ENCODE measurements at regions not wholly inside any gene's neighbourhood (a gene's known extent, or its start where the extent isn't known, plus 50 kb on each side); places are given as distances from the start of the nearest gene placed in this dataset.

DNA sequence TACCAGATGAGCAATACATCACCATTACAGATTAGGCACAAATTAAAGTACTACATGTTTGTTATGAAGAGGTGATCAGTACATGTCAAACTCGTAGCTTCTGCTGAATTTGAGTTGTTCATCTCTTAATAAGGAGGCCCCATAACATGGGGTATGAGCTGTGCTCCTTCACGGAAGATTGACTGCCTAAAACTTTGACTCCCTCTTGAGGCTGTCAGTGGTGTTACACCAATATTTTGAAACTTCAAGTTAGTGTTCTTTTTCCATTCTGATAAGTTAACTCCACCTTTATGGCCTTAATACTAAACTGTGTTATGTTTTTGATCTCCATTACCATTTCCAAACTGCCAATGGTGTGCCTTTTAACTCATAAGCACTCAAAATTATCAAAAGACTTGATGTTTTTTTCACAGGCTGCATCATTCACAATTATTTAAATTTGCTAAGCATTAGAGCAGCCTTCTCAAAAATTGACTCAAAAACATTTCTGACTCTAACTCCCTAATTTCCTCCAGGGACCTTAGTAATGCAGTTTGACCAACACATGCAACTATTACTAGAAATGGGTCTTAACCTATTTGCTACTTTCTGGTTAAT, 1591.5 kb downstream of the PCDH9 start:
- TF ChIP-seq, protein P1, sequence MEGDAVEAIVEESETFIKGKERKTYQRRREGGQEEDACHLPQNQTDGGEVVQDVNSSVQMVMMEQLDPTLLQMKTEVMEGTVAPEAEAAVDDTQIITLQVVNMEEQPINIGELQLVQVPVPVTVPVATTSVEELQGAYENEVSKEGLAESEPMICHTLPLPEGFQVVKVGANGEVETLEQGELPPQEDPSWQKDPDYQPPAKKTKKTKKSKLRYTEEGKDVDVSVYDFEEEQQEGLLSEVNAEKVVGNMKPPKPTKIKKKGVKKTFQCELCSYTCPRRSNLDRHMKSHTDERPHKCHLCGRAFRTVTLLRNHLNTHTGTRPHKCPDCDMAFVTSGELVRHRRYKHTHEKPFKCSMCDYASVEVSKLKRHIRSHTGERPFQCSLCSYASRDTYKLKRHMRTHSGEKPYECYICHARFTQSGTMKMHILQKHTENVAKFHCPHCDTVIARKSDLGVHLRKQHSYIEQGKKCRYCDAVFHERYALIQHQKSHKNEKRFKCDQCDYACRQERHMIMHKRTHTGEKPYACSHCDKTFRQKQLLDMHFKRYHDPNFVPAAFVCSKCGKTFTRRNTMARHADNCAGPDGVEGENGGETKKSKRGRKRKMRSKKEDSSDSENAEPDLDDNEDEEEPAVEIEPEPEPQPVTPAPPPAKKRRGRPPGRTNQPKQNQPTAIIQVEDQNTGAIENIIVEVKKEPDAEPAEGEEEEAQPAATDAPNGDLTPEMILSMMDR (IDR thresholded peaks at IDR 0.05), result peak in 3 of 4 experiments; percentile 11 to 39 (median 34)
- no peak for TF ChIP-seq POLR2A (IDR thresholded peaks at IDR 0.05)
- no peak for TF ChIP-seq POLR2AphosphoS5 (IDR thresholded peaks at IDR 0.05)

All from prostate gland (tissue), 2 donors.